ENCODE measurements at regions not wholly inside any gene's neighbourhood (a gene's known extent, or its start where the extent isn't known, plus 50 kb on each side); places are given as distances from the start of the nearest gene placed in this dataset.

- POLR2A ChIA-PET: no interaction called here
- CTCF ChIA-PET: no interaction called here
- Histone ChIP-seq H3K27ac (ENCODE audit: low read depth, low read length) (no peak overlapping the region), H3K27me3 (ENCODE audit: control insufficient read depth in 2 of 2, insufficient read depth in 2 of 2, low read length in 2 of 2) (no peaks in the 10 kb centered on the region), H3K4me1 (ENCODE audit: control insufficient read depth in 2 of 2, insufficient read depth in 2 of 2, low read length in 2 of 2) (no peaks in the 10 kb centered on the region), H3K4me3 (ENCODE audit: low read length) (no peak overlapping the region), H3K36me3 (ENCODE audit: control insufficient read depth in 2 of 3, insufficient read depth in 3 of 3, low read length in 3 of 3) (no peaks in the 10 kb centered on the region), H3K9me3 (ENCODE audit: control insufficient read depth in 2 of 3, low read length in 3 of 3) (no peaks in the 10 kb centered on the region)
- H3K27ac Mint-ChIP-seq: peak overlapping the region in 1 of 9 donors; percentile 23
- ATAC-seq (no peak), DNase-seq (no peak)
- no peaks in the 10 kb centered on the region for H3K36me3 Mint-ChIP-seq
- H3K9me3 Mint-ChIP-seq: peaks cover 0 to 14% (median 6%) of the 10 kb centered on the region in 11 donors
- no peaks in the 10 kb centered on the region for H3K27me3 Mint-ChIP-seq
- intact Hi-C loops (cut with micrococcal nuclease): no loop called here
- H3K4me1 Mint-ChIP-seq: no peaks in the 10 kb centered on the region
- no peak overlapping the region for H3K4me3 Mint-ChIP-seq
Observed at GRCh38 chr11:23755769-23756168, 741.1 kb upstream of the LUZP2 start.

GRCh38 chr11:23759489-23759888, 737.4 kb upstream of the LUZP2 start:
- Mint-ChIP-seq H3K9me3 (peaks cover 0 to 25% (median 9%) of the 10 kb centered on the region in 11 donors), H3K4me3 (no peak overlapping the region), H3K27me3 (no peaks in the 10 kb centered on the region)

GRCh38 chr11:23764286-23764685, 732.6 kb upstream of the LUZP2 start:
- H3K36me3 Mint-ChIP-seq: no peaks in the 10 kb centered on the region
- H3K9me3 Mint-ChIP-seq: peaks cover 0 to 24% (median 4%) of the 10 kb centered on the region in 11 donors
- H3K4me3 Mint-ChIP-seq: no peak overlapping the region
- H3K27me3 Mint-ChIP-seq: no peaks in the 10 kb centered on the region
- CTCF ChIA-PET: no interaction called here
- POLR2A ChIA-PET: no interaction called here
- no peak overlapping the region for H3K27ac ChIP-seq (ENCODE audit: low read depth, low read length)
- no peak for DNase-seq
- H3K4me1 Mint-ChIP-seq: no peaks in the 10 kb centered on the region
- no peaks in the 10 kb centered on the region for H3K9me3 ChIP-seq (ENCODE audit: control insufficient read depth in 2 of 3, low read length in 3 of 3)
- intact Hi-C loops (cut with micrococcal nuclease): no loop called here
- H3K27ac Mint-ChIP-seq: no peak overlapping the region
- no peaks in the 10 kb centered on the region for H3K36me3 ChIP-seq (ENCODE audit: control insufficient read depth in 2 of 3, insufficient read depth in 3 of 3, low read length in 3 of 3)
- H3K4me1 ChIP-seq (ENCODE audit: control insufficient read depth in 2 of 2, insufficient read depth in 2 of 2, low read length in 2 of 2): no peaks in the 10 kb centered on the region
- no peak for ATAC-seq
- H3K4me3 ChIP-seq (ENCODE audit: low read length): no peak overlapping the region
- H3K27me3 ChIP-seq (ENCODE audit: control insufficient read depth in 2 of 2, insufficient read depth in 2 of 2, low read length in 2 of 2): no peaks in the 10 kb centered on the region

More at GRCh38 chr11:23759489-23759888, 737.4 kb upstream of the LUZP2 start:
- ChIA-PET CTCF (no interaction called here), POLR2A (no interaction called here)
- no peaks in the 10 kb centered on the region for H3K36me3 ChIP-seq (ENCODE audit: control insufficient read depth in 2 of 3, insufficient read depth in 3 of 3, low read length in 3 of 3)
- H3K9me3 ChIP-seq (ENCODE audit: control insufficient read depth in 2 of 3, low read length in 3 of 3): no peaks in the 10 kb centered on the region
- no peak overlapping the region for H3K27ac Mint-ChIP-seq
- H3K4me1 ChIP-seq (ENCODE audit: control insufficient read depth in 2 of 2, insufficient read depth in 2 of 2, low read length in 2 of 2): no peaks in the 10 kb centered on the region
- no peak overlapping the region for H3K27ac ChIP-seq (ENCODE audit: low read depth, low read length)
- no peak overlapping the region for H3K4me3 ChIP-seq (ENCODE audit: low read length)
- no peaks in the 10 kb centered on the region for H3K36me3 Mint-ChIP-seq
- H3K4me1 Mint-ChIP-seq: no peaks in the 10 kb centered on the region
- no peak for ATAC-seq
- intact Hi-C loops (cut with micrococcal nuclease): no loop called here
- no peaks in the 10 kb centered on the region for H3K27me3 ChIP-seq (ENCODE audit: control insufficient read depth in 2 of 2, insufficient read depth in 2 of 2, low read length in 2 of 2)
- DNase-seq: no peak

- DNase-seq: no peak
- H3K4me3 ChIP-seq (ENCODE audit: low read length): no peak overlapping the region
- intact Hi-C loops (cut with micrococcal nuclease): no loop called here
Observed at GRCh38 chr11:23765682-23766252, 731.1 kb upstream of the LUZP2 start.

GRCh38 chr11:23767576-23767975, 729.3 kb upstream of the LUZP2 start:
- Mint-ChIP-seq H3K9me3 (peaks cover 0 to 13% (median 7%) of the 10 kb centered on the region in 11 donors), H3K36me3 (no peaks in the 10 kb centered on the region), H3K4me1 (no peaks in the 10 kb centered on the region), H3K27me3 (no peaks in the 10 kb centered on the region), H3K27ac (no peak overlapping the region), H3K4me3 (no peak overlapping the region)
- Histone ChIP-seq H3K27me3 (ENCODE audit: control insufficient read depth in 2 of 2, insufficient read depth in 2 of 2, low read length in 2 of 2) (no peaks in the 10 kb centered on the region), H3K4me1 (ENCODE audit: control insufficient read depth in 2 of 2, insufficient read depth in 2 of 2, low read length in 2 of 2) (no peaks in the 10 kb centered on the region), H3K27ac (ENCODE audit: low read depth, low read length) (no peak overlapping the region), H3K36me3 (ENCODE audit: control insufficient read depth in 2 of 3, insufficient read depth in 3 of 3, low read length in 3 of 3) (no peaks in the 10 kb centered on the region), H3K4me3 (ENCODE audit: low read length) (no peak overlapping the region), H3K9me3 (ENCODE audit: control insufficient read depth in 2 of 3, low read length in 3 of 3) (no peaks in the 10 kb centered on the region)
- DNase-seq (no peak), ATAC-seq (no peak)
- CTCF ChIA-PET: no interaction called here
- POLR2A ChIA-PET: no interaction called here
- intact Hi-C loops (cut with micrococcal nuclease): no loop called here

More at GRCh38 chr11:23765682-23766252, 731.1 kb upstream of the LUZP2 start:
- no peaks in the 10 kb centered on the region for H3K27me3 Mint-ChIP-seq
- H3K27ac Mint-ChIP-seq: no peak overlapping the region
- ChIA-PET POLR2A (no interaction called here), CTCF (no interaction called here)
- no peak for ATAC-seq
- no peaks in the 10 kb centered on the region for H3K36me3 Mint-ChIP-seq
- no peaks in the 10 kb centered on the region for H3K9me3 ChIP-seq (ENCODE audit: control insufficient read depth in 2 of 3, low read length in 3 of 3)
- no peaks in the 10 kb centered on the region for H3K4me1 Mint-ChIP-seq
- H3K36me3 ChIP-seq (ENCODE audit: control insufficient read depth in 2 of 3, insufficient read depth in 3 of 3, low read length in 3 of 3): no peaks in the 10 kb centered on the region
- no peak overlapping the region for H3K4me3 Mint-ChIP-seq
- H3K27ac ChIP-seq (ENCODE audit: low read depth, low read length): no peak overlapping the region
- H3K9me3 Mint-ChIP-seq: peaks cover 0 to 20% (median 8%) of the 10 kb centered on the region in 11 donors
- no peaks in the 10 kb centered on the region for H3K27me3 ChIP-seq (ENCODE audit: control insufficient read depth in 2 of 2, insufficient read depth in 2 of 2, low read length in 2 of 2)
- no peaks in the 10 kb centered on the region for H3K4me1 ChIP-seq (ENCODE audit: control insufficient read depth in 2 of 2, insufficient read depth in 2 of 2, low read length in 2 of 2)

GRCh38 chr11:23769214-23769613, 727.6 kb upstream of the LUZP2 start:
- intact Hi-C loops (cut with micrococcal nuclease): no loop called here
- Histone ChIP-seq H3K9me3 (ENCODE audit: control insufficient read depth in 2 of 3, low read length in 3 of 3) (no peaks in the 10 kb centered on the region), H3K4me1 (ENCODE audit: control insufficient read depth in 2 of 2, insufficient read depth in 2 of 2, low read length in 2 of 2) (no peaks in the 10 kb centered on the region), H3K36me3 (ENCODE audit: control insufficient read depth in 2 of 3, insufficient read depth in 3 of 3, low read length in 3 of 3) (no peaks in the 10 kb centered on the region), H3K27me3 (ENCODE audit: control insufficient read depth in 2 of 2, insufficient read depth in 2 of 2, low read length in 2 of 2) (no peaks in the 10 kb centered on the region), H3K27ac (ENCODE audit: low read depth, low read length) (no peak overlapping the region), H3K4me3 (ENCODE audit: low read length) (no peak overlapping the region)
- Mint-ChIP-seq H3K27me3 (no peaks in the 10 kb centered on the region), H3K4me1 (no peaks in the 10 kb centered on the region), H3K9me3 (peaks cover 0 to 16% (median 5%) of the 10 kb centered on the region in 11 donors), H3K4me3 (no peak overlapping the region), H3K27ac (no peak overlapping the region), H3K36me3 (no peaks in the 10 kb centered on the region)
- DNase-seq: no peak
- no peak for ATAC-seq
- ChIA-PET CTCF (no interaction called here), POLR2A (no interaction called here)

GRCh38 chr11:23772081-23772480, 724.8 kb upstream of the LUZP2 start:
- peaks cover 0 to 8% (median 2%) of the 10 kb centered on the region in 11 donors for H3K9me3 Mint-ChIP-seq
- H3K36me3 ChIP-seq (ENCODE audit: control insufficient read depth in 2 of 3, insufficient read depth in 3 of 3, low read length in 3 of 3): no peaks in the 10 kb centered on the region
- no peaks in the 10 kb centered on the region for H3K4me1 Mint-ChIP-seq
- H3K27me3 Mint-ChIP-seq: no peaks in the 10 kb centered on the region
- ATAC-seq (no peak), DNase-seq (no peak)
- H3K4me3 Mint-ChIP-seq: no peak overlapping the region
- ChIA-PET POLR2A (interaction anchor here (0.6 kb wide), 1 partner anchor 43 kb away, joined by 3 read pairs; no protein-coding TSS in a partner anchor), CTCF (no interaction called here)
- H3K4me3 ChIP-seq (ENCODE audit: low read length): no peak overlapping the region
- no peak overlapping the region for H3K27ac Mint-ChIP-seq
- no peaks in the 10 kb centered on the region for H3K9me3 ChIP-seq (ENCODE audit: control insufficient read depth in 2 of 3, low read length in 3 of 3)
- H3K36me3 Mint-ChIP-seq: no peaks in the 10 kb centered on the region
- H3K27me3 ChIP-seq (ENCODE audit: control insufficient read depth in 2 of 2, insufficient read depth in 2 of 2, low read length in 2 of 2): no peaks in the 10 kb centered on the region
- H3K27ac ChIP-seq (ENCODE audit: low read depth, low read length): no peak overlapping the region
- intact Hi-C loops (cut with micrococcal nuclease): no loop called here
- H3K4me1 ChIP-seq (ENCODE audit: control insufficient read depth in 2 of 2, insufficient read depth in 2 of 2, low read length in 2 of 2): no peaks in the 10 kb centered on the region

Measured in naive thymus-derived CD4-positive, alpha-beta T cell (primary cell).